C4-2B (cell line): ENCODE measurements at regions not wholly inside any gene's neighbourhood (a gene's known extent, or its start where the extent isn't known, plus 50 kb on each side); places are given as distances from the start of the nearest gene placed in this dataset.

Source experiments
- CTCF ChIP-seq: fragments of 450-650 bp; conservative IDR thresholded peaks from 2 replicates; pipeline ENCODE4 v1.5.1; 2017; ENCODE audit warnings: mild to moderate bottlenecking
- ZFX ChIP-seq: fragments of 450-650 bp; IDR thresholded peaks from 2 replicates; pipeline ENCODE4 v1.6.1; 2017

GRCh38 chr1:59220356-59220755 lies 76.5 kb upstream of the FGGY start:
- no peak for TF ChIP-seq CTCF
- no peak for TF ChIP-seq ZFX
